LNCAP (cell line): ENCODE measurements at regions not wholly inside any gene's neighbourhood (a gene's known extent, or its start where the extent isn't known, plus 50 kb on each side); places are given as distances from the start of the nearest gene placed in this dataset.

Experiments used
- TF ChIP-seq, protein P1 (sequence below): fragments of 450-650 bp; IDR thresholded peaks from 2 replicates; pipeline ENCODE4 v1.5.1; 2017; ENCODE audit warnings: mild to moderate bottlenecking

- TF ChIP-seq, protein P1, sequence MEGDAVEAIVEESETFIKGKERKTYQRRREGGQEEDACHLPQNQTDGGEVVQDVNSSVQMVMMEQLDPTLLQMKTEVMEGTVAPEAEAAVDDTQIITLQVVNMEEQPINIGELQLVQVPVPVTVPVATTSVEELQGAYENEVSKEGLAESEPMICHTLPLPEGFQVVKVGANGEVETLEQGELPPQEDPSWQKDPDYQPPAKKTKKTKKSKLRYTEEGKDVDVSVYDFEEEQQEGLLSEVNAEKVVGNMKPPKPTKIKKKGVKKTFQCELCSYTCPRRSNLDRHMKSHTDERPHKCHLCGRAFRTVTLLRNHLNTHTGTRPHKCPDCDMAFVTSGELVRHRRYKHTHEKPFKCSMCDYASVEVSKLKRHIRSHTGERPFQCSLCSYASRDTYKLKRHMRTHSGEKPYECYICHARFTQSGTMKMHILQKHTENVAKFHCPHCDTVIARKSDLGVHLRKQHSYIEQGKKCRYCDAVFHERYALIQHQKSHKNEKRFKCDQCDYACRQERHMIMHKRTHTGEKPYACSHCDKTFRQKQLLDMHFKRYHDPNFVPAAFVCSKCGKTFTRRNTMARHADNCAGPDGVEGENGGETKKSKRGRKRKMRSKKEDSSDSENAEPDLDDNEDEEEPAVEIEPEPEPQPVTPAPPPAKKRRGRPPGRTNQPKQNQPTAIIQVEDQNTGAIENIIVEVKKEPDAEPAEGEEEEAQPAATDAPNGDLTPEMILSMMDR, result no peak
Observed at GRCh38 chr12:105906561-105906960, 232.2 kb downstream of the NUAK1 start.

DNA sequence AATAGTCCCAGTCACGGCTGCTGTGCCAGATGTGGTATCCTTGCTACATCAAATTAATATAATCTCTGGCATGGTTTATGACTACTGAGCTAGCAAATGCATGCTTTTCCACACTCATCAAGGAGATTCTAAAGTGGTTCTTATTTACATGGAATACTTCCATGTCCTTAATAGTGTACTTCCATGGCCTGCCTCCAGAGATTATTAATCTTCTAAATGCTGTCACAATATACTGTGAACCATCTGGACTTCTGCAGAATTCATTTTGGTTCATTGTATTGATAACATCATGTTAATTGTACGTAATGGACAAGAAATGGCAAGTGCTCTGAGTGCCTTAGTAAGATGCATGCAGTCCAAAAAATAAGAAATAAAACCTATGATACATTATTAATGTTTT, 230.8 kb downstream of the NUAK1 start:
- TF ChIP-seq, protein P1, result no peak

DNA sequence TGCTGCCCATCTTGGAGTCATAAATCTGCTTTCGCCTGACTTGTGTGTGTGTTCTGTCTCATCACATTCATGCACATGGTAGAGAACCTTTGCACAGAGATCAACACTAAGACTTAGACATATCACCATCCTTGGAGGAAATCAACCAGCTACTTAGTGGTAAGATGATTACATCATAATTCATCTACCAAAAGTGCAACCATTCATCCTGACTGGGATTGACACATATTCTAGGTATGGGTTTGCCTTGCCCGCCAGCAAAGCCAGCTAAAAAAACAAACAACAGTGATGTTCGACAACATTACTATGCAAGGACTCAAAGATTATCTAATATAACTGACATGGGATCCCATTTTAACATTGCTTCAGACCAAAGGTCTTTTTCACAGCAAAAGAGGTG, 228.7 kb downstream of the NUAK1 start:
- TF ChIP-seq, protein P1, result no peak

DNA sequence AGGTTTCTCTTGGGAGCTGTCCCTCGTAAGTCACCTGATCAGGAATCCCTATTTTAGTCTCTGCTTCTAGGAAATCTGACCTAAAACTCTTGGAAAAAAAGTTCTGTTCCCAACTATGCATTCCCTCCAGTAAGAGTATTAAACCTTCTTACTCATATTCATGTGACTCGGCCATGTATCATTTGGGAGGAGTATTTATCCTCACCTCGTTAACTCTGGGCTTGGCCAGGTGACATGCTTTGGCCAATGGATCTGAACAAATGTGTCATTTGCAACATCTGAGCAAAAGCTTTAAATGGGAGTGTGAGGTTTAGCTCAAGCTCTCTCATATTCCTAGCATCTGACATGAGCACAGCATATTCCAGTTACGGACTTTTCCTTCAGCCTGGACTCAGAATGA, 226.8 kb downstream of the NUAK1 start:
- TF ChIP-seq, protein P1, result no peak

DNA sequence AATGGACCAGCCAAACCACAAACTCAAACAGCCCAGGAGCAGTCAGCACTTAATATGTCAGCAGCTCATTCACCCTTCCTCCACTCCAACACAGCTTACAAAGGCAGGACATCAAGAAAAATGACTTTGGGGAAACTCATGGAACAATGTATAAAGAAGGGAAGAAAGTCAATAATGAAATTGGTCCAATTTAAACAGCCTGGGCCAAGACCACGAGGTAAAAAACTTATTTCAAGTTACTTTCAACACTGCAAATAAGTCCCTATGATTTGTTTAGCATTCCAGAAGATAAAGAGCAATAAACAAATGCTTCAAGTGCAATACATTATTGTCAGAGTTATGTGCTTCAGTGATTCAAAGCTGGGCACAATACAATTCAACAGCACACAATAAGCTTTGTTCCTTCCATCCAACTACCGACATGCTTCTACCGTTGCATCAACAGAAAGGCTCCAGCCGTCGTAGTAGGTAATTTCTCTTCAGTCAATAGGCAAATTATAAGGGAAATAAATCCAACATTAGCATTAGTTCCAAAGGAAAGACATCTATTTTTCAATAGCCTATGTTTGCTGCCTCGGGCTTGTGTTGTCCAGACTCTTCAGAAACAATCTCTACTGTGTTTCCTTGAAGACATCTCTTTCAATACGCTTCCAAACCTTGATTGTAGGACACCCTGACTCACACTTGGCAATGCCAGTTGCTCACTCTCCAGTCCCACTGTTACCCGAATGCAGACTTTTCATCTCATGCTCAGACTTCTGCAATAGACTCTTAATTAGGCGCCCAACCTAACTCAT, 225.7 kb downstream of the NUAK1 start:
- TF ChIP-seq, protein P1, result no peak

DNA sequence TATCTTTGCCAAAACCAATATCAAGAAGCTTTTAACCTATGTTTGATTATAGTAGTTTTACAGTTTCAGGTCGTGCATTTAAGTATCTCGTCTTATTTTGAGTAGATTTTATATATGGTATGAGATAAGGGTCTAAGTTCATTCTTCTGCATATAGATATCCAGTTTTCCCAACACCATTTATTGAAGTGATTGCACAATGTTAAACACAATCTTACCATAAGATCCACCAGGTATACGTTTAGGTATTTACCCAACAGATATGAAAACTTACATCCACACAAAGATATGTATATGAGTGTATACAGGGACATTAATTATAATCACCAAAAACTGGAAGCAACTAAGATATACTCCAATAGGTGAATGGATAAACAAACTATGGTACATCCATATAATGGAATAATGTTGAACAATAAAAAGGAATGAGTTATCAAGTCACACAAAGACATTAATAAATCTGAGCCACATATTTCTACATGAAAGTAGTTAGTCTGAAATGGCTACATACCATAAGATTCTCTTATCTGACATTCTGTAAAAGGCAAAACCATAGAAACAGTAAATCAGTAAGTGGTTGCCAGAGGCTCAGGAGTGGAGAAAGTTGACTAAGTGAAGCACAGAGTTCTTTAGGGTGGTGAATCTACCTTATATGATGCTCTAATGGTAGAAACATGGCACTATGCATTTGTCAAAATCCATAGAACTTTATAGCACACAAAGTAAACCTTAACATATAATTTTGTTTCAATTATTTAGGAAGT, 222.6 kb downstream of the NUAK1 start:
- TF ChIP-seq, protein P1, result no peak

DNA sequence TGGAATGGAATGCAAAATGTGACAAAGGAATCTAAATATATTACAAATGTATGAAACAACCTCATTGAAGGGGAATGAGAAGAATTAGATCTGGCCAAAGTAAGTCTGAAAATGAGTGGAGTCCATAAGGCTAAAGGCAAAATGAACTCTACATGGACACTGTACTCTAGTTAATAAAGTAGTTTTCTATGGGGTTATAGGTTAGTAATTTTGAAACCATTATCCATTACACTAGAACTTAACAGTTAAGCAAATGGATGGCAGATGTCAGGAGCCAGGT, 222.1 kb downstream of the NUAK1 start:
- TF ChIP-seq, protein P1, result no peak
